GM23338 (cell line): ENCODE measurements at regions not wholly inside any gene's neighbourhood (a gene's known extent, or its start where the extent isn't known, plus 50 kb on each side); places are given as distances from the start of the nearest gene placed in this dataset.

ENCODE experiments used
- CTCF ChIP-seq, 2 experiments: fragments of 200-600 bp in 1 of 2; sonication (generic) in 1 of 2; conservative IDR thresholded peaks; 2 replicates each; pipeline versions ENCODE4 v1.5.1 to v1.6.1; 2016 to 2017; ENCODE audit warnings: antibody characterized with exemption in 2 of 2, low read depth in 2 of 2, mild to moderate bottlenecking in 2 of 2, moderate library complexity in 1 of 2
- EZH2 ChIP-seq: fragments of 200-600 bp; sonication (generic); IDR thresholded peaks from one replicate; pipeline ENCODE4 v1.8.0; 2017; ENCODE audit warnings: antibody characterized with exemption, mild to moderate bottlenecking, low read depth; ENCODE audit not compliant: unreplicated experiment
- EZH2phosphoT487 ChIP-seq: fragments of 200-600 bp; sonication (generic); IDR thresholded peaks from one replicate; pipeline ENCODE4 v1.8.1; 2018; ENCODE audit warnings: antibody characterized with exemption; ENCODE audit not compliant: unreplicated experiment
- JUNB ChIP-seq: IDR thresholded peaks from one replicate; pipeline ENCODE4 v1.6.1; 2016; ENCODE audit warnings: antibody characterized with exemption; ENCODE audit not compliant: unreplicated experiment
- NANOG ChIP-seq: IDR thresholded peaks from 2 replicates; pipeline ENCODE4 v1.6.1; 2016; ENCODE audit warnings: antibody characterized with exemption, borderline replicate concordance
- POLR2AphosphoS5 ChIP-seq: IDR thresholded peaks from 2 replicates; pipeline ENCODE4 v1.6.1; 2016; ENCODE audit warnings: antibody characterized with exemption, low read depth
- STAT1 ChIP-seq: IDR thresholded peaks from one replicate; pipeline ENCODE4 v1.6.1; 2016; ENCODE audit warnings: antibody characterized with exemption; ENCODE audit not compliant: unreplicated experiment
- ZNF114 ChIP-seq: fragments of 250-450 bp; sonication (Bioruptor Pico); IDR thresholded peaks from 2 replicates; pipeline ENCODE4 v1.5.0; 2020; ENCODE audit warnings: mild to moderate bottlenecking, moderate library complexity
- TF ChIP-seq, protein P1 (sequence below): IDR thresholded peaks from one replicate; pipeline ENCODE4 v1.6.1; 2018; ENCODE audit warnings: antibody characterized with exemption; ENCODE audit not compliant: unreplicated experiment
- TF ChIP-seq, protein P2 (sequence below): fragments of 250-450 bp; sonication (Bioruptor Pico); IDR thresholded peaks from 2 replicates; pipeline ENCODE4 v1.5.0; 2020; ENCODE audit warnings: mild to moderate bottlenecking, moderate library complexity

DNA sequence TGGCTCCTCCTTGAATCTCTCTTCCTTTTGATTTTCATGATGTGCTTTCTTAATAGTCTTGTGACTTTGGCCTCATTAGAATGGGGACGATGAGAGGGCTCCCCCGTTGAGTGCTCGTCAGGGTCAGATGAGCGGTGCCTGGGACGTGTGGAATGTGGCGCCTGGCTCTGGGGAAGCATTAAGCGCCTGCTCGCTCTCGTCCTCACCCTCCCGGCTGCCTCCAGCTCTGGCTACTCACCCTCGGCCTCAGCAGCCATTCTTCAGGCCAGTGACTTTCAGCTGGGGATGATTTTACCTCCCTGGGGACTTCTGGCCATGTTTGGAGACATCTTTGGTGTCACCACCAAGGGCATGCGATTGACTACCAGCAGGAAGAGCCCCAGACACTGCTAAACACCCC, 69.7 kb downstream of the RPS6KA4 start:
- TF ChIP-seq NANOG (no peak), CTCF (conservative IDR thresholded peaks at IDR 0.05; ENCODE audit: low read depth in 2 of 2) (no peak), POLR2AphosphoS5 (no peak), EZH2 (no peak), STAT1 (no peak), EZH2phosphoT487 (no peak), JUNB (no peak), ZNF114 (CRISPR knock-in tag) (no peak)
- TF ChIP-seq, protein P1, sequence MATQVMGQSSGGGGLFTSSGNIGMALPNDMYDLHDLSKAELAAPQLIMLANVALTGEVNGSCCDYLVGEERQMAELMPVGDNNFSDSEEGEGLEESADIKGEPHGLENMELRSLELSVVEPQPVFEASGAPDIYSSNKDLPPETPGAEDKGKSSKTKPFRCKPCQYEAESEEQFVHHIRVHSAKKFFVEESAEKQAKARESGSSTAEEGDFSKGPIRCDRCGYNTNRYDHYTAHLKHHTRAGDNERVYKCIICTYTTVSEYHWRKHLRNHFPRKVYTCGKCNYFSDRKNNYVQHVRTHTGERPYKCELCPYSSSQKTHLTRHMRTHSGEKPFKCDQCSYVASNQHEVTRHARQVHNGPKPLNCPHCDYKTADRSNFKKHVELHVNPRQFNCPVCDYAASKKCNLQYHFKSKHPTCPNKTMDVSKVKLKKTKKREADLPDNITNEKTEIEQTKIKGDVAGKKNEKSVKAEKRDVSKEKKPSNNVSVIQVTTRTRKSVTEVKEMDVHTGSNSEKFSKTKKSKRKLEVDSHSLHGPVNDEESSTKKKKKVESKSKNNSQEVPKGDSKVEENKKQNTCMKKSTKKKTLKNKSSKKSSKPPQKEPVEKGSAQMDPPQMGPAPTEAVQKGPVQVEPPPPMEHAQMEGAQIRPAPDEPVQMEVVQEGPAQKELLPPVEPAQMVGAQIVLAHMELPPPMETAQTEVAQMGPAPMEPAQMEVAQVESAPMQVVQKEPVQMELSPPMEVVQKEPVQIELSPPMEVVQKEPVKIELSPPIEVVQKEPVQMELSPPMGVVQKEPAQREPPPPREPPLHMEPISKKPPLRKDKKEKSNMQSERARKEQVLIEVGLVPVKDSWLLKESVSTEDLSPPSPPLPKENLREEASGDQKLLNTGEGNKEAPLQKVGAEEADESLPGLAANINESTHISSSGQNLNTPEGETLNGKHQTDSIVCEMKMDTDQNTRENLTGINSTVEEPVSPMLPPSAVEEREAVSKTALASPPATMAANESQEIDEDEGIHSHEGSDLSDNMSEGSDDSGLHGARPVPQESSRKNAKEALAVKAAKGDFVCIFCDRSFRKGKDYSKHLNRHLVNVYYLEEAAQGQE, result no peak
- TF ChIP-seq, protein P2, sequence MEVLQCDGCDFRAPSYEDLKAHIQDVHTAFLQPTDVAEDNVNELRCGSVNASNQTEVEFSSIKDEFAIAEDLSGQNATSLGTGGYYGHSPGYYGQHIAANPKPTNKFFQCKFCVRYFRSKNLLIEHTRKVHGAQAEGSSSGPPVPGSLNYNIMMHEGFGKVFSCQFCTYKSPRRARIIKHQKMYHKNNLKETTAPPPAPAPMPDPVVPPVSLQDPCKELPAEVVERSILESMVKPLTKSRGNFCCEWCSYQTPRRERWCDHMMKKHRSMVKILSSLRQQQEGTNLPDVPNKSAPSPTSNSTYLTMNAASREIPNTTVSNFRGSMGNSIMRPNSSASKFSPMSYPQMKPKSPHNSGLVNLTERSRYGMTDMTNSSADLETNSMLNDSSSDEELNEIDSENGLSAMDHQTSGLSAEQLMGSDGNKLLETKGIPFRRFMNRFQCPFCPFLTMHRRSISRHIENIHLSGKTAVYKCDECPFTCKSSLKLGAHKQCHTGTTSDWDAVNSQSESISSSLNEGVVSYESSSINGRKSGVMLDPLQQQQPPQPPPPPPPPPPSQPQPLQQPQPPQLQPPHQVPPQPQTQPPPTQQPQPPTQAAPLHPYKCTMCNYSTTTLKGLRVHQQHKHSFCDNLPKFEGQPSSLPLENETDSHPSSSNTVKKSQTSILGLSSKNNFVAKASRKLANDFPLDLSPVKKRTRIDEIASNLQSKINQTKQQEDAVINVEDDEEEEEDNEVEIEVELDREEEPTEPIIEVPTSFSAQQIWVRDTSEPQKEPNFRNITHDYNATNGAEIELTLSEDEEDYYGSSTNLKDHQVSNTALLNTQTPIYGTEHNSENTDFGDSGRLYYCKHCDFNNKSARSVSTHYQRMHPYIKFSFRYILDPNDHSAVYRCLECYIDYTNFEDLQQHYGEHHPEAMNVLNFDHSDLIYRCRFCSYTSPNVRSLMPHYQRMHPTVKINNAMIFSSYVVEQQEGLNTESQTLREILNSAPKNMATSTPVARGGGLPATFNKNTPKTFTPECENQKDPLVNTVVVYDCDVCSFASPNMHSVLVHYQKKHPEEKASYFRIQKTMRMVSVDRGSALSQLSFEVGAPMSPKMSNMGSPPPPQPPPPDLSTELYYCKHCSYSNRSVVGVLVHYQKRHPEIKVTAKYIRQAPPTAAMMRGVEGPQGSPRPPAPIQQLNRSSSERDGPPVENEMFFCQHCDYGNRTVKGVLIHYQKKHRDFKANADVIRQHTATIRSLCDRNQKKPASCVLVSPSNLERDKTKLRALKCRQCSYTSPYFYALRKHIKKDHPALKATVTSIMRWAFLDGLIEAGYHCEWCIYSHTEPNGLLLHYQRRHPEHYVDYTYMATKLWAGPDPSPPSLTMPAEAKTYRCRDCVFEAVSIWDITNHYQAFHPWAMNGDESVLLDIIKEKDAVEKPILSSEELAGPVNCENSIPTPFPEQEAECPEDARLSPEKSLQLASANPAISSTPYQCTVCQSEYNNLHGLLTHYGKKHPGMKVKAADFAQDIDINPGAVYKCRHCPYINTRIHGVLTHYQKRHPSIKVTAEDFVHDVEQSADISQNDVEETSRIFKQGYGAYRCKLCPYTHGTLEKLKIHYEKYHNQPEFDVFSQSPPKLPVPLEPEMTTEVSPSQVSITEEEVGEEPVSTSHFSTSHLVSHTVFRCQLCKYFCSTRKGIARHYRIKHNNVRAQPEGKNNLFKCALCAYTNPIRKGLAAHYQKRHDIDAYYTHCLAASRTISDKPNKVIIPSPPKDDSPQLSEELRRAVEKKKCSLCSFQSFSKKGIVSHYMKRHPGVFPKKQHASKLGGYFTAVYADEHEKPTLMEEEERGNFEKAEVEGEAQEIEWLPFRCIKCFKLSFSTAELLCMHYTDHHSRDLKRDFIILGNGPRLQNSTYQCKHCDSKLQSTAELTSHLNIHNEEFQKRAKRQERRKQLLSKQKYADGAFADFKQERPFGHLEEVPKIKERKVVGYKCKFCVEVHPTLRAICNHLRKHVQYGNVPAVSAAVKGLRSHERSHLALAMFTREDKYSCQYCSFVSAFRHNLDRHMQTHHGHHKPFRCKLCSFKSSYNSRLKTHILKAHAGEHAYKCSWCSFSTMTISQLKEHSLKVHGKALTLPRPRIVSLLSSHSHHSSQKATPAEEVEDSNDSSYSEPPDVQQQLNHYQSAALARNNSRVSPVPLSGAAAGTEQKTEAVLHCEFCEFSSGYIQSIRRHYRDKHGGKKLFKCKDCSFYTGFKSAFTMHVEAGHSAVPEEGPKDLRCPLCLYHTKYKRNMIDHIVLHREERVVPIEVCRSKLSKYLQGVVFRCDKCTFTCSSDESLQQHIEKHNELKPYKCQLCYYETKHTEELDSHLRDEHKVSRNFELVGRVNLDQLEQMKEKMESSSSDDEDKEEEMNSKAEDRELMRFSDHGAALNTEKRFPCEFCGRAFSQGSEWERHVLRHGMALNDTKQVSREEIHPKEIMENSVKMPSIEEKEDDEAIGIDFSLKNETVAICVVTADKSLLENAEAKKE (CRISPR knock-in tag), result no peak
